Activated CD4-positive, alpha-beta T cell treated with anti-CD3 and anti-CD28 coated beads, Interleukin-2, amount 10 ng/mL, durations not matched to agents 24 days and 14 days (primary cell): ENCODE measurements at regions not wholly inside any gene's neighbourhood (a gene's known extent, or its start where the extent isn't known, plus 50 kb on each side); places are given as distances from the start of the nearest gene placed in this dataset.
"Not testable (repeated sequence)": the region's sequence is repeated elsewhere in the genome, so short reads cannot be mapped to it uniquely, and the experiment has no call there.

Source experiments
- DNase-seq: peaks from one replicate; pipeline ENCODE4 v3.0.0; 2022
- H3K27ac Mint-ChIP-seq: one replicate; pipeline ENCODE4 v1.8.0; 2022; ENCODE audit warnings: mild to moderate bottlenecking, mixed read lengths
- H3K27me3 Mint-ChIP-seq: one replicate; pipeline ENCODE4 v1.8.0; 2022; ENCODE audit warnings: mixed read lengths
- H3K36me3 Mint-ChIP-seq: one replicate; pipeline ENCODE4 v1.8.0; 2022; ENCODE audit warnings: low read depth, mild to moderate bottlenecking, mixed read lengths
- H3K4me1 Mint-ChIP-seq: one replicate; pipeline ENCODE4 v1.8.0; 2021; ENCODE audit warnings: mixed read lengths
- H3K4me3 Mint-ChIP-seq: one replicate; pipeline ENCODE4 v1.8.0; 2022; ENCODE audit warnings: mild to moderate bottlenecking, moderate library complexity, mixed read lengths
- H3K9me3 Mint-ChIP-seq: one replicate; pipeline ENCODE4 v1.8.0; 2021; ENCODE audit warnings: mixed read lengths
- intact Hi-C: fragments of 100-400 bp; cut with micrococcal nuclease; formaldehyde crosslinking; loops from one replicate; pipeline ENCODE4 v1.15.1; 2023

GRCh38 chr6:135112951-135113350 lies 58.3 kb upstream of the HBS1L start:
- Mint-ChIP-seq H3K4me1 (peaks cover 59% of the 10 kb centered on the region), H3K4me3 (peak overlapping the region; percentile 32), H3K27ac (peak overlapping the region; percentile 96)
- H3K27me3 Mint-ChIP-seq, H3K36me3 Mint-ChIP-seq, DNase-seq, H3K9me3 Mint-ChIP-seq: not testable (repeated sequence)
- intact Hi-C loops, result loop anchor here (10.0 kb wide), 1 partner anchor 532 kb away; no protein-coding TSS in a partner anchor

GRCh38 chr6:135110261-135110781 lies 55.7 kb upstream of the HBS1L start:
- H3K27me3 Mint-ChIP-seq, H3K27ac Mint-ChIP-seq, H3K4me3 Mint-ChIP-seq: not testable (repeated sequence)
- intact Hi-C loops, result loop anchor here (10.0 kb wide), 1 partner anchor 534 kb away; no protein-coding TSS in a partner anchor
- Mint-ChIP-seq H3K4me1 (peaks cover 42% of the 10 kb centered on the region), H3K9me3 (peaks cover 17% of the 10 kb centered on the region), H3K36me3 (peaks cover 11% of the 10 kb centered on the region)
- peak; percentile 47 for DNase-seq

- Mint-ChIP-seq H3K36me3 (peaks cover 13% of the 10 kb centered on the region), H3K27ac (no peak overlapping the region), H3K9me3 (peaks cover 21% of the 10 kb centered on the region), H3K4me1 (peaks cover 42% of the 10 kb centered on the region), H3K27me3 (no peaks in the 10 kb centered on the region), H3K4me3 (no peak overlapping the region)
- DNase-seq, result no peak
- intact Hi-C loops, result loop anchor here (10.0 kb wide), 1 partner anchor 535 kb away; no protein-coding TSS in a partner anchor
Observed at GRCh38 chr6:135109761-135110160, 55.1 kb upstream of the HBS1L start.

GRCh38 chr6:135108692-135109091 lies 54.1 kb upstream of the HBS1L start:
- H3K27ac Mint-ChIP-seq, result no peak overlapping the region
- intact Hi-C loops, result no loop called here
- no peak for DNase-seq
- H3K4me1 Mint-ChIP-seq, result peaks cover 43% of the 10 kb centered on the region
- no peaks in the 10 kb centered on the region for H3K27me3 Mint-ChIP-seq
- H3K9me3 Mint-ChIP-seq, result peaks cover 21% of the 10 kb centered on the region
- no peak overlapping the region for H3K4me3 Mint-ChIP-seq
- peaks cover 13% of the 10 kb centered on the region for H3K36me3 Mint-ChIP-seq

- no peak overlapping the region for H3K27ac Mint-ChIP-seq
- H3K27me3 Mint-ChIP-seq, result no peaks in the 10 kb centered on the region
- peaks cover 6% of the 10 kb centered on the region for H3K36me3 Mint-ChIP-seq
- peaks cover 12% of the 10 kb centered on the region for H3K9me3 Mint-ChIP-seq
- H3K4me3 Mint-ChIP-seq, result no peak overlapping the region
- intact Hi-C loops, result no loop called here
- DNase-seq, result no peak
- peaks cover 41% of the 10 kb centered on the region for H3K4me1 Mint-ChIP-seq
Observed at GRCh38 chr6:135106611-135107010, 52.0 kb upstream of the HBS1L start.

GRCh38 chr6:135105710-135106109 lies 51.1 kb upstream of the HBS1L start:
- Mint-ChIP-seq H3K27ac (no peak overlapping the region), H3K4me1 (peaks cover 41% of the 10 kb centered on the region), H3K36me3 (peaks cover 6% of the 10 kb centered on the region), H3K9me3 (peaks cover 12% of the 10 kb centered on the region), H3K27me3 (no peaks in the 10 kb centered on the region), H3K4me3 (no peak overlapping the region)
- no peak for DNase-seq
- intact Hi-C loops, result no loop called here

- no peak overlapping the region for H3K4me3 Mint-ChIP-seq
- no peak for DNase-seq
- peaks cover 39% of the 10 kb centered on the region for H3K4me1 Mint-ChIP-seq
- peaks cover 13% of the 10 kb centered on the region for H3K9me3 Mint-ChIP-seq
- intact Hi-C loops, result no loop called here
- no peaks in the 10 kb centered on the region for H3K27me3 Mint-ChIP-seq
- H3K36me3 Mint-ChIP-seq, result peaks cover 6% of the 10 kb centered on the region
- no peak overlapping the region for H3K27ac Mint-ChIP-seq
Observed at GRCh38 chr6:135105299-135105698, 50.7 kb upstream of the HBS1L start.
